Fibroblast of mammary gland (primary cell): ENCODE measurements at regions not wholly inside any gene's neighbourhood (a gene's known extent, or its start where the extent isn't known, plus 50 kb on each side); places are given as distances from the start of the nearest gene placed in this dataset.

Experiments
- DNase-seq: peaks from one replicate; pipeline ENCODE4 v3.0.0-alpha.2; 2010; ENCODE audit warnings: low read depth
- H3K4me3 ChIP-seq: 2 replicates; pipeline ENCODE4 v1.5.1; 2011; ENCODE audit warnings: low read depth, mild to moderate bottlenecking, low read length, moderate library complexity; ENCODE audit not compliant: control insufficient read depth
- CTCF ChIP-seq: conservative IDR thresholded peaks from 2 replicates; pipeline ENCODE4 v1.5.1; 2011; ENCODE audit warnings: low read depth, low read length, inconsistent platforms; ENCODE audit not compliant: control insufficient read depth, insufficient read depth

GRCh38 chr10:130871406-130871805, 440.1 kb downstream of the TCERG1L start:
- no peak for DNase-seq
- H3K4me3 ChIP-seq, result no peak overlapping the region
- TF ChIP-seq CTCF, result no peak

- H3K4me3 ChIP-seq, result no peak overlapping the region
- no peak for TF ChIP-seq CTCF
- no peak for DNase-seq
Measured at GRCh38 chr10:130873636-130874035, 437.9 kb downstream of the TCERG1L start.

GRCh38 chr10:130875116-130875515, 436.4 kb downstream of the TCERG1L start:
- H3K4me3 ChIP-seq, result no peak overlapping the region
- TF ChIP-seq CTCF, result no peak
- no peak for DNase-seq

- TF ChIP-seq CTCF, result no peak
- no peak overlapping the region for H3K4me3 ChIP-seq
- no peak for DNase-seq
Measured at GRCh38 chr10:130875897-130876472, 435.5 kb downstream of the TCERG1L start.

GRCh38 chr10:130877126-130877525, 434.4 kb downstream of the TCERG1L start:
- DNase-seq, result no peak
- no peak for TF ChIP-seq CTCF
- H3K4me3 ChIP-seq, result no peak overlapping the region

- no peak for TF ChIP-seq CTCF
- no peak for DNase-seq
- no peak overlapping the region for H3K4me3 ChIP-seq
Measured at GRCh38 chr10:130878131-130878530, 433.4 kb downstream of the TCERG1L start.

GRCh38 chr10:130882906-130883305, 428.6 kb downstream of the TCERG1L start:
- no peak for DNase-seq
- TF ChIP-seq CTCF, result no peak

More at GRCh38 chr10:130882906-130883305, 428.6 kb downstream of the TCERG1L start:
- no peak overlapping the region for H3K4me3 ChIP-seq
